Astrocyte of the spinal cord (primary cell): ENCODE measurements at regions not wholly inside any gene's neighbourhood (a gene's known extent, or its start where the extent isn't known, plus 50 kb on each side); places are given as distances from the start of the nearest gene placed in this dataset.
"Not testable (repeated sequence)": the region's sequence is repeated elsewhere in the genome, so short reads cannot be mapped to it uniquely, and the experiment has no call there.

ENCODE experiments used
- DNase-seq: peaks from one replicate; pipeline ENCODE4 v3.0.0; 2011; ENCODE audit warnings: low read depth, low spot score
- H3K4me3 ChIP-seq: 2 replicates; pipeline ENCODE4 v1.5.1; 2011; ENCODE audit warnings: low read depth, mild to moderate bottlenecking, low read length, moderate library complexity
- in situ Hi-C: cut with HindIII; loops from 2 replicates; pipeline ENCODE4 v1.10.0; 2017; ENCODE audit warnings: low sequenced_read_pairs
- TF ChIP-seq, protein P1 (sequence below): IDR thresholded peaks from 2 replicates; pipeline ENCODE4 v1.5.1; 2012; ENCODE audit warnings: low read depth, mild to moderate bottlenecking, low read length, inconsistent platforms

DNA sequence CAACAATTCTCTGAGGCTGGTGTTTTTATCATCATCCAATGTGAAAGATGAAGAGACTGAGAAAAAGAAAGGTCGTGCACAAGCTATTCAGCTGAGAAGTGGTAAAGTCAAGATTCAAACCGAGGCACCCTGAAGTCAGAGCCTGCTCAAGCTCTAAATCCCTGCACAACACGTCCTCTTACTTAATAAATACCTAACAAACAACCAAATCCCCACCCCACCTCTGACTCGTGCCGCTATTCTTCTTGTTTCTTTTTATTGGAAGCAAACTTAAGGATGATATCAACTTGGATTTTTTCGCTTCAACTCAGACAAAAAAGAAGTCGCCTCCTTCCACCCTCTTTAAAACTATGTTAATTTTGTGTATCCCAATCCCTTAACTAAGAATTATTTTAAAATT lies 140.2 kb downstream of the CEP120 start:
- no peak for DNase-seq
- TF ChIP-seq, protein P1, sequence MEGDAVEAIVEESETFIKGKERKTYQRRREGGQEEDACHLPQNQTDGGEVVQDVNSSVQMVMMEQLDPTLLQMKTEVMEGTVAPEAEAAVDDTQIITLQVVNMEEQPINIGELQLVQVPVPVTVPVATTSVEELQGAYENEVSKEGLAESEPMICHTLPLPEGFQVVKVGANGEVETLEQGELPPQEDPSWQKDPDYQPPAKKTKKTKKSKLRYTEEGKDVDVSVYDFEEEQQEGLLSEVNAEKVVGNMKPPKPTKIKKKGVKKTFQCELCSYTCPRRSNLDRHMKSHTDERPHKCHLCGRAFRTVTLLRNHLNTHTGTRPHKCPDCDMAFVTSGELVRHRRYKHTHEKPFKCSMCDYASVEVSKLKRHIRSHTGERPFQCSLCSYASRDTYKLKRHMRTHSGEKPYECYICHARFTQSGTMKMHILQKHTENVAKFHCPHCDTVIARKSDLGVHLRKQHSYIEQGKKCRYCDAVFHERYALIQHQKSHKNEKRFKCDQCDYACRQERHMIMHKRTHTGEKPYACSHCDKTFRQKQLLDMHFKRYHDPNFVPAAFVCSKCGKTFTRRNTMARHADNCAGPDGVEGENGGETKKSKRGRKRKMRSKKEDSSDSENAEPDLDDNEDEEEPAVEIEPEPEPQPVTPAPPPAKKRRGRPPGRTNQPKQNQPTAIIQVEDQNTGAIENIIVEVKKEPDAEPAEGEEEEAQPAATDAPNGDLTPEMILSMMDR, result no peak
- H3K4me3 ChIP-seq, result no peak overlapping the region
- in situ Hi-C loops, result no loop called here

- H3K4me3 ChIP-seq, result no peak overlapping the region
- DNase-seq, result no peak
- in situ Hi-C loops, result no loop called here
- TF ChIP-seq, protein P1, result no peak
Observed at GRCh38 chr5:123282444-123282843, 140.8 kb downstream of the CEP120 start.

- in situ Hi-C loops, H3K4me3 ChIP-seq, DNase-seq: not testable (repeated sequence)
Observed at GRCh38 chr5:123280854-123281253, 142.3 kb downstream of the CEP120 start.

- in situ Hi-C loops, result no loop called here
- no peak for DNase-seq
- TF ChIP-seq, protein P1, result no peak
- H3K4me3 ChIP-seq, result no peak overlapping the region
Observed at GRCh38 chr5:123279136-123279535, 144.1 kb downstream of the CEP120 start.

DNA sequence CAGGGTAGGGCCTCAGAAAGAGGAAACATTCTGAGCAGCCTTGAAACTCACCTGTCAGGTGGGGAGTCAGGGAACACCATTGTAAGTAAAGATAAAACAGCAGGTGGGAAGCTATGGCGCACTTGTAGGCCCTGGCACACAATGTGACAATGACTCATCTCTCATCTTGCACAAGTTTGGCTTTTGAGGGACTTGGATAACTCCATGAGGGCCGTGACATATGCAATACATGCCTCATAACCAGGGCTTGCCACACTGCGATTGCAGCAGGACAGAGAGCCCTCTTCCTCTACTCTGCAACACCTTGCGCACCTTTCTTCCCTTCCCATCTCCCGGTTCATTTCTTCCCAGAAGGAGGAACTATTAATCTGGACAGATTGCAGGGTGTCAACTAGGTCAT lies 144.9 kb downstream of the CEP120 start:
- no peak for DNase-seq
- no peak overlapping the region for H3K4me3 ChIP-seq
- in situ Hi-C loops, result no loop called here
- TF ChIP-seq, protein P1, result no peak

- no peak overlapping the region for H3K4me3 ChIP-seq
- TF ChIP-seq, protein P1, result peak; percentile 9
- in situ Hi-C loops, result no loop called here
- no peak for DNase-seq
Observed at GRCh38 chr5:123273984-123274383, 149.2 kb downstream of the CEP120 start.

- in situ Hi-C loops, result no loop called here
- TF ChIP-seq, protein P1, result no peak
- H3K4me3 ChIP-seq, result no peak overlapping the region
- DNase-seq, result no peak
Observed at GRCh38 chr5:123273095-123273494, 150.1 kb downstream of the CEP120 start.
